GM12892 (cell line): ENCODE measurements at regions not wholly inside any gene's neighbourhood (a gene's known extent, or its start where the extent isn't known, plus 50 kb on each side); places are given as distances from the start of the nearest gene placed in this dataset.

Source experiments
- POLR2A ChIP-seq: IDR thresholded peaks from 2 replicates; pipeline ENCODE4 v1.6.1; 2011; ENCODE audit warnings: low read depth, low read length, control low read depth
- POLR2AphosphoS5 ChIP-seq: IDR thresholded peaks from 2 replicates; pipeline ENCODE4 v1.6.1; 2011; ENCODE audit warnings: low read depth, low read length, control low read depth
- TAF1 ChIP-seq: IDR thresholded peaks from 2 replicates; pipeline ENCODE4 v1.6.1; 2011; ENCODE audit warnings: low read depth, mild to moderate bottlenecking, control low read depth, low read length, borderline replicate concordance

- TF ChIP-seq POLR2A, result no peak
- no peak for TF ChIP-seq TAF1
- TF ChIP-seq POLR2AphosphoS5, result no peak
Measured at GRCh38 chr3:46107682-46108081, 80.4 kb upstream of the XCR1 start.
